ENCODE measurements at regions not wholly inside any gene's neighbourhood (a gene's known extent, or its start where the extent isn't known, plus 50 kb on each side); places are given as distances from the start of the nearest gene placed in this dataset.

GRCh38 chr3:154981664-154982063 lies 98.5 kb upstream of the MME start:
- DNase-seq, result no peak
- H3K9me3 ChIP-seq, result peaks cover 3% of the 10 kb centered on the region; the same call in 1 of the 2 replicates
- no peaks in the 10 kb centered on the region for H3K27me3 ChIP-seq
- H3K4me3 ChIP-seq, result no peak overlapping the region
- no peaks in the 10 kb centered on the region for H3K36me3 ChIP-seq

GRCh38 chr3:154981201-154981600 lies 98.9 kb upstream of the MME start:
- H3K27me3 ChIP-seq, result no peaks in the 10 kb centered on the region
- no peaks in the 10 kb centered on the region for H3K36me3 ChIP-seq
- DNase-seq, result no peak
- H3K4me3 ChIP-seq, result no peak overlapping the region
- peaks cover 3% of the 10 kb centered on the region; the same call in 1 of the 2 replicates for H3K9me3 ChIP-seq

- Histone ChIP-seq H3K36me3 (no peaks in the 10 kb centered on the region), H3K27me3 (no peaks in the 10 kb centered on the region), H3K4me3 (no peak overlapping the region), H3K9me3 (peaks cover 3% of the 10 kb centered on the region; the same call in 1 of the 2 replicates)
- DNase-seq, result no peak
These were observed 100.8 kb upstream of the MME start for GRCh38 chr3:154979331-154979730.

- Histone ChIP-seq H3K27me3 (no peaks in the 10 kb centered on the region), H3K9me3 (no peaks in the 10 kb centered on the region), H3K4me3 (no peak overlapping the region), H3K36me3 (no peaks in the 10 kb centered on the region)
- DNase-seq, result no peak
These were observed 102.5 kb upstream of the MME start for GRCh38 chr3:154977666-154978065.

GRCh38 chr3:154976072-154976983 lies 103.8 kb upstream of the MME start:
- H3K27me3 ChIP-seq, result no peaks in the 10 kb centered on the region
- no peaks in the 10 kb centered on the region for H3K36me3 ChIP-seq
- H3K4me3 ChIP-seq, result no peak overlapping the region
- H3K9me3 ChIP-seq, result no peaks in the 10 kb centered on the region
- no peak for DNase-seq

GRCh38 chr3:154973851-154974250 lies 106.3 kb upstream of the MME start:
- Histone ChIP-seq H3K36me3 (no peaks in the 10 kb centered on the region), H3K9me3 (no peaks in the 10 kb centered on the region), H3K27me3 (no peaks in the 10 kb centered on the region), H3K4me3 (no peak overlapping the region)
- DNase-seq, result no peak

- Histone ChIP-seq H3K36me3 (no peaks in the 10 kb centered on the region), H3K4me3 (no peak overlapping the region), H3K9me3 (no peaks in the 10 kb centered on the region), H3K27me3 (no peaks in the 10 kb centered on the region)
- no peak for DNase-seq
These were observed 107.2 kb upstream of the MME start for GRCh38 chr3:154972951-154973350.

- no peak for DNase-seq
- H3K9me3 ChIP-seq, result no peaks in the 10 kb centered on the region
- no peaks in the 10 kb centered on the region for H3K27me3 ChIP-seq
- no peak overlapping the region for H3K4me3 ChIP-seq
- no peaks in the 10 kb centered on the region for H3K36me3 ChIP-seq
These were observed 108.3 kb upstream of the MME start for GRCh38 chr3:154971771-154972326.

- Histone ChIP-seq H3K4me3 (no peak overlapping the region), H3K9me3 (no peaks in the 10 kb centered on the region), H3K36me3 (no peaks in the 10 kb centered on the region), H3K27me3 (no peaks in the 10 kb centered on the region)
- DNase-seq, result no peak
These were observed 108.8 kb upstream of the MME start for GRCh38 chr3:154971341-154971740.

GRCh38 chr3:154970797-154971196 lies 109.3 kb upstream of the MME start:
- no peak for DNase-seq
- H3K9me3 ChIP-seq, result no peaks in the 10 kb centered on the region
- H3K4me3 ChIP-seq, result no peak overlapping the region
- no peaks in the 10 kb centered on the region for H3K27me3 ChIP-seq
- no peaks in the 10 kb centered on the region for H3K36me3 ChIP-seq

GRCh38 chr3:154969366-154969765 lies 110.8 kb upstream of the MME start:
- H3K9me3 ChIP-seq, result no peaks in the 10 kb centered on the region
- H3K36me3 ChIP-seq, result no peaks in the 10 kb centered on the region
- no peak for DNase-seq
- H3K4me3 ChIP-seq, result no peak overlapping the region
- no peaks in the 10 kb centered on the region for H3K27me3 ChIP-seq

- H3K4me3 ChIP-seq, result no peak overlapping the region
- DNase-seq, result no peak
- H3K27me3 ChIP-seq, result no peaks in the 10 kb centered on the region
- H3K36me3 ChIP-seq, result no peaks in the 10 kb centered on the region
- no peaks in the 10 kb centered on the region for H3K9me3 ChIP-seq
These were observed 113.0 kb upstream of the MME start for GRCh38 chr3:154967090-154967489.

GRCh38 chr3:154956815-154957214 lies 123.3 kb upstream of the MME start:
- DNase-seq, result no peak
- Histone ChIP-seq H3K4me3 (no peak overlapping the region), H3K36me3 (no peaks in the 10 kb centered on the region), H3K9me3 (peaks cover 4% of the 10 kb centered on the region), H3K27me3 (no peaks in the 10 kb centered on the region; the same call in none of the 2 replicates)

GRCh38 chr3:154955907-154956533 lies 124.1 kb upstream of the MME start:
- H3K36me3 ChIP-seq, result no peaks in the 10 kb centered on the region
- no peak for DNase-seq
- no peak overlapping the region for H3K4me3 ChIP-seq
- H3K27me3 ChIP-seq, result no peaks in the 10 kb centered on the region; the same call in none of the 2 replicates
- peaks cover 8% of the 10 kb centered on the region for H3K9me3 ChIP-seq

GRCh38 chr3:154954757-154955156 lies 125.4 kb upstream of the MME start:
- no peak overlapping the region for H3K4me3 ChIP-seq
- no peak for DNase-seq
- no peaks in the 10 kb centered on the region for H3K36me3 ChIP-seq
- H3K27me3 ChIP-seq, result no peaks in the 10 kb centered on the region; the same call in none of the 2 replicates
- H3K9me3 ChIP-seq, result peaks cover 11% of the 10 kb centered on the region

- H3K9me3 ChIP-seq, result peaks cover 11% of the 10 kb centered on the region
- no peaks in the 10 kb centered on the region for H3K36me3 ChIP-seq
- DNase-seq, result no peak
- no peak overlapping the region for H3K4me3 ChIP-seq
- no peaks in the 10 kb centered on the region; the same call in 1 of the 2 replicates for H3K27me3 ChIP-seq
These were observed 126.6 kb upstream of the MME start for GRCh38 chr3:154953538-154953937.

GRCh38 chr3:154952553-154952952 lies 127.6 kb upstream of the MME start:
- no peaks in the 10 kb centered on the region; the same call in 1 of the 2 replicates for H3K27me3 ChIP-seq
- no peak for DNase-seq
- peaks cover 11% of the 10 kb centered on the region for H3K9me3 ChIP-seq
- H3K36me3 ChIP-seq, result no peaks in the 10 kb centered on the region
- H3K4me3 ChIP-seq, result no peak overlapping the region
